ENCODE measurements at regions not wholly inside any gene's neighbourhood (a gene's known extent, or its start where the extent isn't known, plus 50 kb on each side); places are given as distances from the start of the nearest gene placed in this dataset.

DNA sequence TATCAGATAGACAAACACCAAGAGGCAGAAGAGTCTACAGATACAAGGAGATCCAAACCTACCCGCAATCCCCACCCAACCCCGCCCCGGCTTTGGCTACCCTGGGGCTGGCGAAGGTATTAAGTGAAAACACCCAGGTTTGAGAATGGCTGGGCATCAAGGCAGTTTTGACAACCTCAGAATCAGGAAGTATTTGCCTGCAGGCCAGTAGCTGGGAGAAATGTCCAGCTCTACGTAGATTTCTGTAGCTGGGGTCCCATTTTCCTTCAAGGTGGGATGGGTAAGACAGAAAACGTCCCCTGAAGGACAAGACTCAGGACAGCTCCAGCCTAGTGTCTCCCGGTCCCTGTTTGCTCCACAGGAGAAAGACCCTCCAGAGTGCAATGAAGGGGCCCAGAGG lies 101.8 kb upstream of the ERG start:
- TF ChIP-seq, protein P1, sequence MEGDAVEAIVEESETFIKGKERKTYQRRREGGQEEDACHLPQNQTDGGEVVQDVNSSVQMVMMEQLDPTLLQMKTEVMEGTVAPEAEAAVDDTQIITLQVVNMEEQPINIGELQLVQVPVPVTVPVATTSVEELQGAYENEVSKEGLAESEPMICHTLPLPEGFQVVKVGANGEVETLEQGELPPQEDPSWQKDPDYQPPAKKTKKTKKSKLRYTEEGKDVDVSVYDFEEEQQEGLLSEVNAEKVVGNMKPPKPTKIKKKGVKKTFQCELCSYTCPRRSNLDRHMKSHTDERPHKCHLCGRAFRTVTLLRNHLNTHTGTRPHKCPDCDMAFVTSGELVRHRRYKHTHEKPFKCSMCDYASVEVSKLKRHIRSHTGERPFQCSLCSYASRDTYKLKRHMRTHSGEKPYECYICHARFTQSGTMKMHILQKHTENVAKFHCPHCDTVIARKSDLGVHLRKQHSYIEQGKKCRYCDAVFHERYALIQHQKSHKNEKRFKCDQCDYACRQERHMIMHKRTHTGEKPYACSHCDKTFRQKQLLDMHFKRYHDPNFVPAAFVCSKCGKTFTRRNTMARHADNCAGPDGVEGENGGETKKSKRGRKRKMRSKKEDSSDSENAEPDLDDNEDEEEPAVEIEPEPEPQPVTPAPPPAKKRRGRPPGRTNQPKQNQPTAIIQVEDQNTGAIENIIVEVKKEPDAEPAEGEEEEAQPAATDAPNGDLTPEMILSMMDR (IDR thresholded peaks at IDR 0.05; ENCODE audit: borderline replicate concordance, extremely low read depth, low read length, poor library complexity, severe bottlenecking), result no peak
- TF ChIP-seq EZH2 (IDR thresholded peaks at IDR 0.05; ENCODE audit: borderline replicate concordance, low read depth, low read length, severe bottlenecking), result no peak

All from DND-41 (cell line).